HepG2 (cell line): ENCODE measurements at regions not wholly inside any gene's neighbourhood (a gene's known extent, or its start where the extent isn't known, plus 50 kb on each side); places are given as distances from the start of the nearest gene placed in this dataset.

Experiments used
- ATAC-seq: fragments of 200-7000 bp; cut with Tn5 transposase; 3 replicates; pipeline ENCODE4 v1.9.1; 2020; ENCODE audit warnings: mild to moderate bottlenecking, moderate library complexity
- BruUV-seq: library from RNA; stranded (reverse); fragments of 400-500 nt; replicated peaks from 2 replicates; lab custom pipeline; 2021; lab: Mats Ljungman, UMichigan
- CTCF ChIA-PET: fragments of 300-600 bp; formaldehyde crosslinking; extraction: SDS; loops from one replicate; lab custom pipeline; 2021; ENCODE audit warnings: low total read pairs, inconsistent platforms, low intra/inter-chr PET ratio; lab: Yijun Ruan, JAX
- POLR2A ChIA-PET: fragments of 350-600 bp; sonication (Branson Sonifier 250); formaldehyde crosslinking; loops from one replicate; lab custom pipeline; 2020; ENCODE audit warnings: antibody characterized with exemption, inconsistent platforms; lab: Yijun Ruan, JAX
- DNase-seq: peaks from one replicate; pipeline ENCODE4 v3.0.0-alpha.2; 2015; ENCODE audit warnings: low spot score
- FAIRE-seq: peaks from 3 replicates; lab custom pipeline; 2011; peaks lifted over from hg19 to GRCh38; lab: Jason Lieb, UNC
- H2AFZ ChIP-seq: one replicate; pipeline ENCODE4 v1.6.1; 2011; ENCODE audit warnings: low read length, inconsistent platforms
- H3K27ac ChIP-seq: fragments of 300-600 bp; 3 replicates; pipeline ENCODE4 v1.8.0; 2011; ENCODE audit warnings: mixed run types, mild to moderate bottlenecking, mixed read lengths, low read length, inconsistent platforms; ENCODE audit not compliant: insufficient read depth; ENCODE audit errors: extremely low read length
- H3K27me3 ChIP-seq, 2 experiments: fragments of 200-600 bp in 1 of 2; 2 replicates in 1 of 2; 3 replicates in 1 of 2; pipeline versions ENCODE4 v1.6.0 to v1.8.0; 2011; ENCODE audit warnings: low read length in 2 of 2, mild to moderate bottlenecking in 2 of 2, moderate library complexity in 2 of 2, inconsistent platforms in 1 of 2; ENCODE audit not compliant: insufficient read depth in 2 of 2, control insufficient read depth in 1 of 2
- H3K36me3 ChIP-seq, 2 experiments: fragments of 200-600 bp in 1 of 2; replicated peaks in 1 of 2; 2 replicates in 1 of 2; 3 replicates in 1 of 2; pipeline versions ENCODE4 v1.5.1 to v1.8.0; 2011; ENCODE audit warnings: low read length in 2 of 2, inconsistent platforms in 1 of 2; ENCODE audit not compliant: insufficient read depth in 2 of 2, control insufficient read depth in 1 of 2
- H3K4me1 ChIP-seq: 2 replicates; pipeline ENCODE4 v1.5.1; 2012; ENCODE audit warnings: low read length, inconsistent platforms; ENCODE audit not compliant: insufficient read depth
- H3K4me2 ChIP-seq: 2 replicates; pipeline ENCODE4 v1.6.0; 2011; ENCODE audit warnings: low read depth, low read length, inconsistent platforms
- H3K4me3 ChIP-seq, 3 experiments: fragments of 200-600 bp in 1 of 3; sonication (generic), shearing (Covaris generic) in 1 of 3; replicated peaks in 1 of 3; 2 replicates each; pipeline ENCODE4 v1.5.1; 2011 to 2016; ENCODE audit warnings: low read length in 3 of 3, inconsistent platforms in 2 of 3, low read depth in 2 of 3, mild to moderate bottlenecking in 2 of 3, control low read depth in 1 of 3, mixed read lengths in 1 of 3; ENCODE audit not compliant: insufficient read depth in 1 of 3
- H3K79me2 ChIP-seq: one replicate; pipeline ENCODE4 v1.6.1; 2011; ENCODE audit warnings: low read length, inconsistent platforms; ENCODE audit not compliant: insufficient read depth
- H3K9ac ChIP-seq: 2 replicates; pipeline ENCODE4 v1.6.0; 2011; ENCODE audit warnings: mild to moderate bottlenecking, low read depth, low read length, inconsistent platforms; ENCODE audit not compliant: insufficient read depth
- H3K9me3 ChIP-seq: 2 replicates; pipeline ENCODE4 v1.5.1; 2012; ENCODE audit warnings: mild to moderate bottlenecking, low read length
- H4K20me1 ChIP-seq: 2 replicates; pipeline ENCODE4 v1.6.0; 2011; ENCODE audit warnings: inconsistent platforms, mild to moderate bottlenecking, low read length, moderate library complexity; ENCODE audit not compliant: insufficient read depth
- FOSL2 ChIP-seq: sonication (generic); formaldehyde crosslinking; IDR thresholded peaks from 2 replicates; pipeline ENCODE4 v1.4.0; 2020; ENCODE audit warnings: missing genetic modification reagents
- HMGA1 ChIP-seq: sonication (generic); formaldehyde crosslinking; conservative IDR thresholded peaks from 2 replicates; pipeline ENCODE4 v1.4.0; 2020; ENCODE audit warnings: missing genetic modification reagents
- HOXA5 ChIP-seq: sonication (generic); formaldehyde crosslinking; IDR thresholded peaks from 2 replicates; pipeline ENCODE4 v1.4.0; 2020; ENCODE audit warnings: missing genetic modification reagents
- IKZF4 ChIP-seq: sonication (generic); formaldehyde crosslinking; IDR thresholded peaks from 2 replicates; pipeline ENCODE4 v1.5.1; 2020; ENCODE audit warnings: borderline replicate concordance, mild to moderate bottlenecking, low read depth, missing genetic modification reagents; ENCODE audit errors: not compliant biosample characterization
- MIER2 ChIP-seq: IDR thresholded peaks from 2 replicates; pipeline ENCODE4 v1.6.1; 2016; ENCODE audit warnings: missing biosample characterization, missing genetic modification reagents
- NFATC3 ChIP-seq: sonication (generic); formaldehyde crosslinking; IDR thresholded peaks from 2 replicates; pipeline ENCODE4 v1.5.1; 2020; ENCODE audit warnings: mild to moderate bottlenecking, missing genetic modification reagents
- SNRNP70 ChIP-seq: fragments of 200-400 bp; formaldehyde crosslinking; IDR thresholded peaks from 2 replicates; pipeline ENCODE4 v1.6.1; 2017; ENCODE audit warnings: mild to moderate bottlenecking, low read depth, low read length, moderate library complexity
- TFAP4 ChIP-seq: sonication (generic); IDR thresholded peaks from 2 replicates; pipeline ENCODE4 v1.6.1; 2016; ENCODE audit warnings: low read depth, borderline replicate concordance
- ZFP91 ChIP-seq: sonication (generic); formaldehyde crosslinking; IDR thresholded peaks from 2 replicates; pipeline ENCODE4 v1.9.0; 2022; ENCODE audit warnings: missing genetic modification reagents, mild to moderate bottlenecking, borderline replicate concordance
- ZNF567 ChIP-seq: sonication (generic); formaldehyde crosslinking; IDR thresholded peaks from 2 replicates; pipeline ENCODE4 v1.8.1; 2023; ENCODE audit warnings: mild to moderate bottlenecking, missing genetic modification reagents, borderline replicate concordance
- ZNF639 ChIP-seq: conservative IDR thresholded peaks from 2 replicates; pipeline ENCODE4 v1.6.1; 2018; ENCODE audit warnings: missing genetic modification reagents
- ZNF781 ChIP-seq: sonication (generic); formaldehyde crosslinking; IDR thresholded peaks from 2 replicates; pipeline ENCODE4 v1.5.1; 2020; ENCODE audit warnings: borderline replicate concordance, mild to moderate bottlenecking, missing genetic modification reagents; ENCODE audit errors: not compliant biosample characterization
- ZNF878 ChIP-seq: sonication (generic); formaldehyde crosslinking; IDR thresholded peaks from 2 replicates; pipeline ENCODE4 v1.8.1; 2023; ENCODE audit warnings: mild to moderate bottlenecking, missing genetic modification reagents, moderate library complexity
- WGBS: methylation state at CpG from one replicate; pipeline ENCODE4 v1.1.6; 2017; ENCODE audit warnings: low lambda C conversion rate; 5-methylcytosine and 5-hydroxymethylcytosine counted together
- in situ Hi-C: cut with HindIII; loops from 2 replicates; pipeline ENCODE4 v1.10.0; 2017; ENCODE audit warnings: low pct_unique_long_range_greater_than_20kb; ENCODE audit not compliant: extremely low pct_ligation_motif_present
- intact Hi-C: fragments of 100-400 bp; cut with micrococcal nuclease; formaldehyde crosslinking; loops from one replicate; pipeline ENCODE4 v1.10.0; 2022; ENCODE audit not compliant: unreplicated experiment
- TF ChIP-seq, protein P1 (sequence below): IDR thresholded peaks from 2 replicates; pipeline ENCODE4 v1.6.1; 2016; ENCODE audit warnings: low read depth, control low read depth

GRCh38 chr3:109994853-109995252 is 657.5 kb upstream of the DPPA4 start:
- FAIRE-seq, result no peak
- BruUV-seq, result no TSS peak
- Histone ChIP-seq H3K79me2 (no peaks in the 10 kb centered on the region), H4K20me1 (no peaks in the 10 kb centered on the region), H3K9me3 (no peaks in the 10 kb centered on the region), H3K9ac (no peak overlapping the region), H3K27ac (no peak overlapping the region), H3K4me3 (no peak overlapping the region), H2AFZ (no peak overlapping the region), H3K36me3 (no peaks in the 10 kb centered on the region), H3K27me3 (no peaks in the 10 kb centered on the region), H3K4me2 (no peak overlapping the region), H3K4me1 (no peaks in the 10 kb centered on the region)
- DNase-seq, result no peak
- ChIA-PET POLR2A (no interaction called here), CTCF (no interaction called here)
- intact Hi-C loops, result no loop called here
- TF ChIP-seq MIER2 (CRISPR knock-in tag) (no peak), ZNF639 (CRISPR knock-in tag) (no peak), SNRNP70 (no peak), ZNF878 (CRISPR knock-in tag) (no peak), HMGA1 (no peak), FOSL2 (no peak), ZNF567 (CRISPR knock-in tag) (no peak), ZFP91 (CRISPR knock-in tag) (no peak), TFAP4 (no peak), NFATC3 (no peak), IKZF4 (CRISPR knock-in tag) (no peak), HOXA5 (CRISPR knock-in tag) (no peak), ZNF781 (CRISPR knock-in tag) (no peak)
- TF ChIP-seq, protein P1, sequence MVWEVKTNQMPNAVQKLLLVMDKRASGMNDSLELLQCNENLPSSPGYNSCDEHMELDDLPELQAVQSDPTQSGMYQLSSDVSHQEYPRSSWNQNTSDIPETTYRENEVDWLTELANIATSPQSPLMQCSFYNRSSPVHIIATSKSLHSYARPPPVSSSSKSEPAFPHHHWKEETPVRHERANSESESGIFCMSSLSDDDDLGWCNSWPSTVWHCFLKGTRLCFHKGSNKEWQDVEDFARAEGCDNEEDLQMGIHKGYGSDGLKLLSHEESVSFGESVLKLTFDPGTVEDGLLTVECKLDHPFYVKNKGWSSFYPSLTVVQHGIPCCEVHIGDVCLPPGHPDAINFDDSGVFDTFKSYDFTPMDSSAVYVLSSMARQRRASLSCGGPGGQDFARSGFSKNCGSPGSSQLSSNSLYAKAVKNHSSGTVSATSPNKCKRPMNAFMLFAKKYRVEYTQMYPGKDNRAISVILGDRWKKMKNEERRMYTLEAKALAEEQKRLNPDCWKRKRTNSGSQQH (CRISPR knock-in tag), result no peak
- ATAC-seq, result no peak
- WGBS, result 46% methylated on average over 9 of the region's 9 CpGs
- in situ Hi-C loops, result no loop called here
